NCI-H2029 (cell line): ENCODE measurements at regions not wholly inside any gene's neighbourhood (a gene's known extent, or its start where the extent isn't known, plus 50 kb on each side); places are given as distances from the start of the nearest gene placed in this dataset.
A peak's percentile ranks its signal among the peaks of the same experiment; 100 is the strongest.
"Not testable (repeated sequence)": the region's sequence is repeated elsewhere in the genome, so short reads cannot be mapped to it uniquely, and the experiment has no call there.

ENCODE experiments used
- DNase-seq: peaks from one replicate; lab custom pipeline; 2025; lab: John Stamatoyannopoulos, UW

DNA sequence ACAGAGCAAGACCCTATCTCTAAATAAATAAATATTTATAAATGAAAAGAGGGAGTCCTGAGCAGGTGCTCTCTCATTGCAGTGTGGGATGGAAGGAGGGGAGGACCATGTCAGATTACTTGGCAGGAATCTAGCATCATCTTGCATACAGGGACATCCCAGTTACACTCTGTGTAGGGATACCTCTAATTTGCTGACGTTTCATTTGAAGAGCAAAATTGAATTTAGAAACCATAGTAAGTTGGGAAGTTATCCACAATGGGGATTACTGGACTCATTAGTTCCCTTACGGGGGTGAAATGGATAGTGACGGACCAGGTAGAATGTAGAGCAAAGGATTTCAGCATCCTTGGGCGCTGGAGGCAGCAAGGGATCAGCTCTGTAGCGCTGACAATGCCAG lies 52.1 kb downstream of the ARHGEF18 start:
- DNase-seq = no peak

DNA sequence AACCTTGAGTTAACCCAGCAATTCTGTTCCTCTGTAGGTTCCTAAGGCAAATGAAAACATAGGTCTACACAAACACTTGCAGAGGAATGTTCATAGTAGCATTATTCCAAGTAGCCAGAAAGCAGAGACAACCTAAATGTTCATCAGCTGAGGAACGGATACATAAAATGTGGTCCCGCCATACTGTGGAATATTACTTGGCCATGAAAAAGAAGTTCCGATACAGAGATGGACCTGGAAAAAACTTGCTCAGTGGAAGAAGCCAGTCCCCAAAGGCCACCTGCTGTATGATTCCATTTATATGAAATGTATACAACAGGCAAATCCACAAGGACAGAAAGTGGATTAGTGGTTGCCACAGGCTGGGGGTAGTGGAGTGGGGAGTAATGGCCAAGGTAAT lies 53.0 kb downstream of the ARHGEF18 start:
- DNase-seq = no peak

DNA sequence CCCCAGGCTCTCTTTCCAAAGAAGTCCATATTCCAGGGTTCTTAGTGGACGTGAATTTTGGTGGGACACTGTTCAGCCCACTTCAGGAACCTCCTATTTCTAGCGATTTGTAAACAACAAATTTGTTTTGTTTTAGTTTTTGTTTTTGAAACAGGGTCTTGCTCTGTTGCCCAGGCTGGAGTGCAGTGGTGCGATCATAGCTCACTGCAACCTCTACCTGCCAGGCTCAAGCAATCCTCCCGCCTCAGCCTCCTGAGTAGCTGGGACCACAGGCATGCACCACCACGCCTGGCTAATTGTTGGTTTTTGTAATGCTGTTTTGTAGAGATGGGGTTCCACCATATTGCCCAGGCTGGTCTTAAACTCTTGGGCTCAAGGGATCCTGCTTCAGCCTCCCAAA lies 56.7 kb downstream of the ARHGEF18 start:
- not testable (repeated sequence) for DNase-seq

- DNase-seq = no peak
These were observed 59.5 kb downstream of the ARHGEF18 start for GRCh38 chr19:7408251-7408650.

DNA sequence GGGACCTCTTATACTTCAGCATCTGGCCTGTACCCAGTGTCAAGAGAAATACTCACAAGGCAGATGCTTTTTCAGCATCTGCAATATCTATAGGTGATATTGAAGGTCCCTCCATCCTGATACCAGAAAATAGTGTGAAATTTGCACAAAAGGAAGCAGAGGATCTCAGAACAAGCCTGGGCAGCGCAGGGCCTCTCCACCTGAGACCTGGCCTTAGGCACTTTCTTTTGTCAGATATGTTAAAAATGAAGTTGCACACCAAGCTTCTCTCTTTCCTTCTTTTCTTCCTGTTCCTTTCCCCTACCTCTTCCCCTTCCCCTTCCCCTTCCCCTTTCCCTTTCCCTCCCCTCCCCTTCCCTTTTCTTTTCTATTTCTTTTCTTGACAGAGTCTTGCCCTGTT lies 62.2 kb downstream of the ARHGEF18 start:
- no peak for DNase-seq

DNA sequence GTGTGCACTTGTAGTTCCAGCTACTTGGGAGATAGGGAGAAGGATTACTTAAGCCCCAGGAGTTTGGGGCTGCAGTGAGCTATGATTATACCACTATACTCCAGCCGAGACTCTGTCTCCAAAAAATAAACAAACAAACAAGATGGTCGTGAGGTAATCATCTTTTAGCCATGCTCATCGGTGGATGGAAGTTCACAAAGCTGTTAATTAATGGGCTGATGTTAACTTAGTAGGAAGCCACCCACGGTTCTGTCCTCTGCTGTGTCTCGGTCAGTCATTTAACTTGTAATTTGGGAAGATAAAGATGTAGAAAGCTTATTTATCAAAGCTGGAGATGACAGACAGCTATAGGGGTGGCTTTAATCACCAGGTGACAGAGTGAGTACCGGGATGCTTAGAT lies 64.9 kb downstream of the ARHGEF18 start:
- no peak for DNase-seq

DNA sequence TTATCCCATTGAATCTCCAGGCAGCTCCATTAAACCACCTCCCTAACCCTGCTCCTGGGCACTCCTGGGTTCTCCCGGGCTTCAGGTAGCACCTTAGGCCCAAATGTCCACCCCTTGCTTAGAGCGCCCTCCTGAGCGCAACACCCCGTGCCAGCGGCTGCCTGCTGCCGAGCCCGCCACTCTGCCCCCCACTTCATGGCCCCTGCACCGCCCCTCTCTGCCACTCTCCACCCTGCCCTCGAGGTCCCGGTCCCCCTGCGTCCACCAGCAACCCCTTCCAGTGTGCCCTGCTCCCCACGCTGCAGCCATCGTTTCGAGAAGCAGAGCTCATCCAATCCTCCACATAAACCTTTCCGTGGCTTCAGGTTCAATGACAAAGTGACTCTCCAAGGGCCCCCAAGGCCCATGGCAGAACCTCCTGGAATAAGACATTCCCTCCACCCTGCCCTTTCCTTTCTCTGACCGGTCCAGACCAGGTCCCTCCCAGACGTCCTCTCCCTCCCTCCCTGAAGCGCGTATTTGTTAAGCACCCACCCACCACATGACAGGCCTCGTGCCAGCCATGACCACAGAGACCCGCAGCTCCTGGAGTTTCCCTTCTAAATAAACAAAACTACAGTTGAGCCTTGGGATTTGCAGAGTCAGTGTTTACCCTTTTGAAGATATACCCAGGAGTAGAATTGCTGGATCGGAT lies 66.6 kb downstream of the ARHGEF18 start:
- DNase-seq = peak; percentile 66

DNA sequence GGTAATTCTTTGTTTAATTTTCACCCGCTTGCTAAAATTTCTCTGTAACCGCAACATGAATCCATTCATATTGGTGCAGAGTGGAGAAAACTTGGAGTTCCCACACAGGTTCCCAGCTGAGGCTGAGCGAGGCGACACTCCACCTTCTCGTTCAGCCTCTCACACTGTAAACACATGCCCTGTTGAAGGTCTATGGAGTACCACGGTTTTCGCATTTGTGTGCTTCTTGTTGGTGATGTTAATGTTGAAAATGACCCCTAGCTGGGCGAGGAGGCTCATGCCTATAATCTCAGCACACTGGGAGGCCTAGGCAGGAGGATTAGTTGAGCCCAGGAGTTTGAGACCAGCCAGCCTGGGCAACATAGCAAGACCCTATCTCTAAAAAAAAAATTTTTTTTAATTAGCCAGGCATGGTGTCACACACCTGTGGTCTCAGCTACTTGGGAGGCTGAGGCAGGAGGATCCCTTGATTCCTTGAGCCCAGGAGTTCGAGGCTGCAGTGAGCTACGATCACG lies 67.2 kb downstream of the ARHGEF18 start:
- no peak for DNase-seq

- DNase-seq = no peak
These were observed 69.1 kb downstream of the ARHGEF18 start for GRCh38 chr19:7417671-7418324.

DNA sequence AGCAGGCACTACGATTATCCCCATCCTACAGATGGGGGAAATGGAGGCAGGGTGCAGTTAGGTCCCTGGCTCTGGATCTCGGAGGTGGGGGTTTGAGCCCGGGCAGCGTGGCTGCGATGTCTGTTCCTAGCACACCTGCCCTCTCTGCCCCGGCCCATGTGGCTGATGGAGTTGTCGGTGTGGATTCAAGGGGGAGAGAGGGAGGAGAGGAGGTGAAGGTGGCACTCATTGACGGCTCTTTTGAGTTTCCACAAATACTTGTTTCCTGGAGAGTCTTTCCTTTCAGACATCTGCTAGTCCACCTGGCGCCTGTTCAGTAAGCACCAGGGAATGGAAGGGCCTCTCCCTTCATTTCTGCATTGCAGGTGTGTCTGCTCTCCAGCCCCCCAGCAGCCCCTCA lies 69.9 kb downstream of the ARHGEF18 start:
- DNase-seq = peak; percentile 74

DNA sequence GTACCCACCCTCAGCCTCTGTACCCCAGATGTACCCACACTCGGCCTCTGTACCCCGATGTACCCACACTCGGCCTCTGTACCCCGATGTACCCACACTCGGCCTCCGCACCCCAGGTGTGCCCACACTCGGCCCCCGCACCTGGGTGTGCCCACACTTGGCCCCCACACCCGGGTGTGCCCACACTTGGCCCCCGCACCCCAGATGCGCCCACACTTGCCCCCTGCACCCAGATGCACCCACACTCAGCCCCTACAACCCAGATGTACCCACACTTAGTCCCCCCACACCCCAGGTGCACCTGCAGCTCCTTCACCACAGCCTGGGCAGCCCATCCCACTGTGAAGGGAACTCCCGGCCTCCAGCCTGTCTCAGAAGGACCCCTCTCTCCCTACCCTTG lies 69.7 kb downstream of the PEX11G start:
- no peak for DNase-seq

- DNase-seq = no peak
These were observed 68.9 kb downstream of the PEX11G start for GRCh38 chr19:7419777-7420439.

- no peak for DNase-seq
These were observed 66.7 kb downstream of the PEX11G start for GRCh38 chr19:7421941-7422744.
